ENCODE measurements at regions not wholly inside any gene's neighbourhood (a gene's known extent, or its start where the extent isn't known, plus 50 kb on each side); places are given as distances from the start of the nearest gene placed in this dataset.
A peak's percentile ranks its signal among the peaks of the same experiment; 100 is the strongest.

GRCh38 chr6:150712505-150713252, 113.0 kb downstream of the PLEKHG1 start:
- DNase-seq, result no peak

DNA sequence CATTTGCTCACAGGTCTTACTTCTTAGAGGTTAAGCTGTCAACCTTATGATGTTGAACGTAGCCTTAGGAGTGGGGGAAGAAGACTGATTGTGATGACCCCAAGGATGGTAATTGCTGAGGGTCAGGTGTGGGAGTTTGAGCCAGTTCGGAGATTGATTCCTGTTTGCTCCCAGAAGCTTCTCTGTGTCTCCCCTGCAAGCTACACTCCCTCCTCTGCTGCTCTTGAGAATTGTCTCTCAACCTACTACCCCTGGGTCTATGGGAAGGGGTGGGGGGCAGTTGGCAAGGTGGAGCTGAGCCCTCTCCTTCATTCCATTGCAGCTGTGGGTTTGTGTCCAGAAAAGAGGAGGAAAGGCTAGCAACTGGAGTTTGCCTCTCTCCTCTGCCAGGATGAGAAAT, 113.8 kb downstream of the PLEKHG1 start:
- no peak for DNase-seq

DNA sequence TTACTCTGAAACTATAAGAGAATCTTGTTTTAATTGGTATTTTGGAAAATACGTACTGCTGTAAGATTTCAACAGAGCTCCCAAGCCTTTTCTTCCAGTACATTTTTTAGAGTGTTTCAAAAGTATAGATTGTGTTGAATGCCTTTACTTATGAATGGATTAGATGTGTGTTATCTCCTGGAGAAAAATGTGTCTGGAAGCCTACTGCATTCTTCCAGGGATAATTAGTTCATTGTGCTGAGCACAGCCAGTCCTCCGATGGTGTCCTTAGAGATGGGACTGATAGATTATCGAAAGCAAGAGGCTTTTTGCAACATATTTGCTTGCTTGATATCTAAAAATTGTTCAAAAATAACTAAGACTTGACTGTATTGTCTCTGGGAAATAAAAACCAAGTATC, 114.2 kb downstream of the PLEKHG1 start:
- no peak for DNase-seq

GRCh38 chr6:150715133-150715532, 115.4 kb downstream of the PLEKHG1 start:
- DNase-seq, result no peak

GRCh38 chr6:150717419-150717818, 117.7 kb downstream of the PLEKHG1 start:
- no peak for DNase-seq

- DNase-seq, result no peak
Observed at GRCh38 chr6:150719099-150719766, 119.5 kb downstream of the PLEKHG1 start.

GRCh38 chr6:150719831-150720230, 120.1 kb downstream of the PLEKHG1 start:
- no peak for DNase-seq

DNA sequence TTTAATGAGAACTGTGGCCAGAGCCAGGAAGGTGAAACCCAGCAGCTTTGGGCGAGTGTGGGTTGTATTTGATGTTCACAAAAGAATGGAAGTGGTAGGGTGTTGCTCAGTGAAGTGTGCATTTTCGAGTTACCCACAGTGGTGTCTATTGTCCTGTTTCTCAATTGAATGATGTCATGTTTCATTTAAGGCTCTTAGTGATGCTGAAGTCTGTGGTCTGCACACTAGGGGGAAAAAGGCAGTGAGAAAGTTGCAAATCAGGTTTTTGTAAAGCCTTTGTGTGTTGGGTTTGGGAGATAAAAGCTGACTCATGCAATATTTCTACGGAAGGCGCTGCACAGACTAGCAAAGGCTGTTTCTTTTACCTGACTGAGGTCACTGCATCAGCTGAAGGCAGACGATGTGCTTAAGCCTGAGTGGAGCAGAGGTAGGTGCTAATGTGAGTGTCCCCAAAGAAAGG, 121.1 kb downstream of the PLEKHG1 start:
- peak; percentile 45 for DNase-seq

GRCh38 chr6:150721418-150722266, 122.0 kb downstream of the PLEKHG1 start:
- no peak for DNase-seq

GRCh38 chr6:150722614-150723344, 123.1 kb downstream of the PLEKHG1 start:
- no peak for DNase-seq

DNA sequence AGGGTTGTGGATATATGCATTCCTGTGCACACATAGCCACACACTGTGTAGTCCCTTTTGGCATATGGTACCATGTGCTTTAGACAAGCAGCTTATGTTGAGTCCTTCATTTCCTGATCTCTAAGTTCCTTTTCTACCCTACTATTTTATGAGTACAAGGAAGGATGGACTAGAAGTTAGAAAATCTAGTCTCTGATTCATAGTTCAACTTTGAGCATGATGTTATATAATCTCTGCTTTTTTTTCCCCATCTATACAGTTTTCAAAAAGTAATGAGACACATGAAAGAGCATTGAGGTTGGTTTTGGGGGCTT, 123.6 kb downstream of the PLEKHG1 start:
- no peak for DNase-seq

- no peak for DNase-seq
Observed at GRCh38 chr6:150723857-150724256, 124.2 kb downstream of the PLEKHG1 start.

GRCh38 chr6:150725795-150726194, 126.1 kb downstream of the PLEKHG1 start:
- DNase-seq, result no peak

DNA sequence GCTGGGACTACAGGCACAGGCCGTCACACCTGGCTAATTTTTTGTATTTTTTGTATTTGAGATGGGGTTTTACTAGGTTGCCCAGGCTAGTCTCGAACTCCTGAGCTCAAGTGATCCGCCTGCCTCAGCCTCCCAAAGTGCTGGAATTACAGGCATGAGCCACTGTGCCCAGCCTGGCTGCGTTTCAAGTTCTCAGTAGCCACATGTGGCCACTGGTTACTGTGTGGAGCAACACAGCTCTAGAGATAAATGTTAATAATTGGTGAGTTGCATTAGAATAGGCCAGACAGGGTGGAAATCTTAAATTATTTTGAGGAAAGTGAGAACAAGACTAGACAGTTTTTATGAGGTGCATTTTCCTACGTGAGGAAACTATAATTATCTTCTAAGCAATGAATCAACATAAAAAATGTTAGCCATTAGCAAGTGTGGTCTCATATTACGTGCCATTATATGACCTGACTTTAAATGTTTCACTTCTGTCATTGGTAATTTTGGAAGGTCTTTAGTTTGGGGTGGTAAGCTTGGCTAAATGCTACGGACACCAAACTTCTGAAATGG, 129.6 kb downstream of the PLEKHG1 start:
- DNase-seq, result no peak

GRCh38 chr6:150730801-150731457, 131.2 kb downstream of the PLEKHG1 start:
- DNase-seq, result no peak

DNA sequence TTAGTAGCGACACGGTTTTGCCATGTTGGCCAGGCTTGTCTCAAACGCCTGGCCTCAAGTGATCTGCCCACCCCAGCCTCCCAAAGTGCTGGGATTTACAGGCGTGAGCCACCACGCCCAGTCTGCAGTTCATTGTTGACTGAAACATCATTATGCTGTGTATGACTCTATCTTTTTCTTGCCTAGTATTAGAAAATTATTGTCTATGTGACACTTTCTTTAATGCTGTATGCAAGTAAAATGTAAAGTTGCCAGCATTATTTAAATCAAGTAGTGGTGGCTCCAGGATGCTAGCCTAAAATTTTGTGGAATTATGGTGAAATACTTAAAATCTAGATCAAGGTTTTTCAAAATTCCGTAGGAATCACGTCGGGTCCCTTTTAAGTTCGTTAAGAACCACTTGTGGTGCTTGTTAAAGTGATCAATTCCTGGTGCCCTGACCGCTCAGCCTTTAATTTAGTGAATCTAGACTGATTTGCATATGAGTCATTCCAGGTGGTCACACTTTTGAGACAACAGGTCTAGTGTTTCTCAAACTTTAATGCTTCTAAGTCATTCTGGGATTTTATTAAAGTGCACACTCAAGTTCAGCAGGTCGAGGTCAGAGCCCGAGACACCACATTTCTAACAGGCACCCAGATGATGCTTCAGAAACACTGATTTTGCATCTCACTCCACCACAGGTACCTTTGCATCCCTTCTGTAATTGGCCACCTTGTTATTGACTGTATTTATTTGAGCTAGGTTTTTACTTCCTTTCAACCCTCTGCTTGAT, 132.6 kb upstream of the MTHFD1L start:
- DNase-seq, result no peak

- DNase-seq, result no peak
Observed at GRCh38 chr6:150733726-150734125, 131.8 kb upstream of the MTHFD1L start.

GRCh38 chr6:150734235-150734634, 131.3 kb upstream of the MTHFD1L start:
- no peak for DNase-seq

DNA sequence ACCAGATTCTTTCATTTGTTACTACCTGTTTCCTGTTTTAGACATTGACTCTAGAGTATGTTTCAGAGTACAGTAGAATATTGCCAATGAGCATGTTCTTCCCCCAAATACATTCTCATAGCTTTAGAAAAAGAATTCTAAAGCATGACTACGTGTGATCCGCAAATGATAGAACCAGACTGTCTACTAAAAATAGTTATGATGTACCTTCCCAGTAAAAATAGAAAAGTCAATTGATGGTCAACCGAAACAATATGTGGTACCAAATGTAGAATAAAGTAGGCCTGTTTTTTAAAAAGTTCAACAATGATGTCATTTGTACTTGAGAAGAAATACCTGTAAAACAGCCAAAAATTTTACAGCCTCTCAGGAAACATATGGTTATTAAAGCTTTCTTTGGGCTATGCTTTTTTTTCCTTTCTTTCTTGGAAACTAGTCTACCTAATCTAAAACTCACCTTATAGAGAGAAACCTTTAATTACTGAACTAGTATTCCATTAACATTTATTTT, 130.1 kb upstream of the MTHFD1L start:
- no peak for DNase-seq

- no peak for DNase-seq
Observed at GRCh38 chr6:150738092-150738629, 127.3 kb upstream of the MTHFD1L start.
